ENCODE measurements at regions not wholly inside any gene's neighbourhood (a gene's known extent, or its start where the extent isn't known, plus 50 kb on each side); places are given as distances from the start of the nearest gene placed in this dataset.

DNA sequence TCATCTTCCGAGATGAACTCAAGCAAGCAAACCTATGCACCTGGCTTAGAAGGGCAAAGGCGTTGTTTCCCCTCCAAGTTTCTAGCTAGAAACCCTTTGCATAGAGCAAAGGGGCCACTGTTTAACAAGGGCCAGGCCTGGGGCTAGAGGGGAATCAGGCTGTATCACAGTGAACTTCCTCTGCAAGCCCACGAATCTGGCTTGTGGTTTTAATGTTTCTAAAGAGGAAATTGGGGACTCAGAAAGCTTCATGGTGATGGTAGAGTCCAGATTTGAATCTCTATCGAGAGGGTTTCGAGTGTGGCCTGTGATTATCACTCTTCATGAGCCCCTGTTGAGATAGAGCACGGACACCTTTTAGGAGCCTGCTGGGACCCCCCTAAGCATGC lies 189.9 kb downstream of the VRK1 start:
- H3K9me3 ChIP-seq (ENCODE audit: control insufficient read depth, low read length) = no peaks in the 10 kb centered on the region
- no peak overlapping the region for H3K4me3 ChIP-seq (ENCODE audit: low read length)
- H3K9ac ChIP-seq (ENCODE audit: low read length) = no peak overlapping the region
- H3K4me1 ChIP-seq (ENCODE audit: control insufficient read depth, insufficient read depth, low read length) = no peaks in the 10 kb centered on the region
- no peaks in the 10 kb centered on the region for H3K27me3 ChIP-seq (ENCODE audit: control insufficient read depth, insufficient read depth, low read length)
- H3K36me3 ChIP-seq (ENCODE audit: control insufficient read depth, insufficient read depth, low read length) = no peaks in the 10 kb centered on the region

DNA sequence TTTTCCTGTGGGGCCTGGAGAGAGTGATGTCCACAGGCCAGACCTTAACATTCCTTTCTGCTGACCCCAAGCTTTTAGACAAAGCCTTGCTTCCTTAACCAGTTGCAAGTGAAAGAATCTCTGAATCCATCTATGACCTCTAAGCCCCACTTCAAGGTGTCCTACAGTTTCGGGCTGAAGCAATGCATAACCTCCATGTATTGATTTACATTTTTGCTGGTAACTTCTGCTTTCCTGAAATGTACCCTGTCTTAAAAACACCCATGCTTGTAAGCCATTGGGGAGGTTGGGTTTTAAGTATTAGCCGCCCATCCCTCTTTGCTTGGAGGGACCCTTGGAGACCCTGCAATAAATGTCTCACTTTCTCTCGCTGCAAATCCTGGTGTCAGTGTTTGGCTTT lies 190.6 kb downstream of the VRK1 start:
- Histone ChIP-seq H3K9ac (ENCODE audit: low read length) (no peak overlapping the region), H3K4me1 (ENCODE audit: control insufficient read depth, insufficient read depth, low read length) (no peaks in the 10 kb centered on the region), H3K36me3 (ENCODE audit: control insufficient read depth, insufficient read depth, low read length) (no peaks in the 10 kb centered on the region), H3K9me3 (ENCODE audit: control insufficient read depth, low read length) (no peaks in the 10 kb centered on the region), H3K4me3 (ENCODE audit: low read length) (no peak overlapping the region), H3K27me3 (ENCODE audit: control insufficient read depth, insufficient read depth, low read length) (no peaks in the 10 kb centered on the region)

DNA sequence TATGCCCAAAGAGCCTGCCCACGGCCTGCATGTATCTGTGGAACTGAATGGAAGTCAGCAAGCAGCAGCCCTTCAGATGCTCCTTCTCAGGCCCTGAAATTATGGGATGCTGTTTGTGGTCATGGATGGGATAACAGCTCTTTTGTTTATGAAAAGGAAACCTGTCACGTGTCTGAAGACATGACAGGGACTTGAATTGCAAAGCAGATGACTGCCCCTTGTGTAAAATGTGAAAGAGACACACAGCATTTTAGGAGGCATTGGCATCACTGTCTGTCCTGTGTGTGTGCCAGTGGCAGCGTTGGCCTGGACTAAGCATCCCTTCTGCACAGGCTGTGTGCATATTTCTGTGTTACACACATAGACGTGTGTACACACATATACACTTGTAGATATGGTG lies 192.1 kb downstream of the VRK1 start:
- H3K9me3 ChIP-seq (ENCODE audit: control insufficient read depth, low read length) = no peaks in the 10 kb centered on the region
- H3K36me3 ChIP-seq (ENCODE audit: control insufficient read depth, insufficient read depth, low read length) = no peaks in the 10 kb centered on the region
- no peak overlapping the region for H3K4me3 ChIP-seq (ENCODE audit: low read length)
- no peaks in the 10 kb centered on the region for H3K4me1 ChIP-seq (ENCODE audit: control insufficient read depth, insufficient read depth, low read length)
- H3K27me3 ChIP-seq (ENCODE audit: control insufficient read depth, insufficient read depth, low read length) = no peaks in the 10 kb centered on the region
- H3K9ac ChIP-seq (ENCODE audit: low read length) = no peak overlapping the region

DNA sequence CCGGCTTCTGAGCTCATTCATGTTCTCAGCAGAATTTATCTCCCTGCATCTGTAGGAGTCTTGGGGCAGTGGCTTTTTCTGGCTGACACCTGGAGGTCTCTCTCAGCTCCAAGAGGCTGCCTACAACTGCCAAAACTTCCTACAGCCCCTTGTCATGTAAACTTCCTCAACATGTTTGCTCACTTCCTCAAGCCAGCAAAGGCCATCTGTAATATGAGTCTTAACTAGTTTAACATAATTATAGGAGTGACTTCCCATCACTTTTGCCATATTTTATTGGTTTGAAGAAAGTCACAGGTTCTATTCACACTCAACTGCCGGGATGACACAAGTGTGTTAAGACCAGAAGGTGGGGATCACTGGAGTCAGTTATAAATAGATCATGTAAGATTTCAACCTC lies 194.0 kb downstream of the VRK1 start:
- Histone ChIP-seq H3K4me1 (ENCODE audit: control insufficient read depth, insufficient read depth, low read length) (no peaks in the 10 kb centered on the region), H3K27me3 (ENCODE audit: control insufficient read depth, insufficient read depth, low read length) (no peaks in the 10 kb centered on the region)

DNA sequence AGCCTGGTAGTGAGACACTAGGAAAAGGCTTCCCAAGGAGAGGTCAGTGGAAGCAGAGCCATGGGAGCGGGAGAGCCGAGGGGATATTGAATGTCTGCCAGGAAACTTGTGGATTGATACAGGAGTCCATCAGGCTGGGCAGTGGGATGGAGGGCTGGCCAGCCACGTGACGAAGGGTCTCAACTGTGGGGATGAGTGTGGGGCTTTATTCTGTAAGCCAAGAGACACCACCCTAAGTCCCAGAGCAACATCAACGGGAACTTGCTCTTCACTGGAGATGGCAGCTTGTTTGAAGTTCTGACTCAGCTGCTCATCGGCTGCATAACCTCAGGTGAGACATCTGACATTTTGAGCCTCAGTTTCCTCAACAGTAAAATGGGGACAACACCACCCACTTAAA lies 197.8 kb downstream of the VRK1 start:
- Histone ChIP-seq H3K4me1 (ENCODE audit: control insufficient read depth, insufficient read depth, low read length) (no peaks in the 10 kb centered on the region), H3K9ac (ENCODE audit: low read length) (no peak overlapping the region), H3K36me3 (ENCODE audit: control insufficient read depth, insufficient read depth, low read length) (no peaks in the 10 kb centered on the region), H3K9me3 (ENCODE audit: control insufficient read depth, low read length) (no peaks in the 10 kb centered on the region), H3K4me3 (ENCODE audit: low read length) (no peak overlapping the region), H3K27me3 (ENCODE audit: control insufficient read depth, insufficient read depth, low read length) (no peaks in the 10 kb centered on the region)

More for the DNA sequence above, 194.0 kb downstream of the VRK1 start:
- H3K36me3 ChIP-seq (ENCODE audit: control insufficient read depth, insufficient read depth, low read length) = no peaks in the 10 kb centered on the region
- no peak overlapping the region for H3K4me3 ChIP-seq (ENCODE audit: low read length)
- H3K9ac ChIP-seq (ENCODE audit: low read length) = no peak overlapping the region
- H3K9me3 ChIP-seq (ENCODE audit: control insufficient read depth, low read length) = no peaks in the 10 kb centered on the region

GRCh38 chr14:96997269-96997668 lies 200.1 kb downstream of the VRK1 start:
- no peaks in the 10 kb centered on the region for H3K36me3 ChIP-seq (ENCODE audit: control insufficient read depth, insufficient read depth, low read length)
- H3K4me1 ChIP-seq (ENCODE audit: control insufficient read depth, insufficient read depth, low read length) = no peaks in the 10 kb centered on the region
- no peaks in the 10 kb centered on the region for H3K9me3 ChIP-seq (ENCODE audit: control insufficient read depth, low read length)
- H3K4me3 ChIP-seq (ENCODE audit: low read length) = no peak overlapping the region
- H3K27me3 ChIP-seq (ENCODE audit: control insufficient read depth, insufficient read depth, low read length) = no peaks in the 10 kb centered on the region
- no peak overlapping the region for H3K9ac ChIP-seq (ENCODE audit: low read length)

- Histone ChIP-seq H3K4me3 (ENCODE audit: low read length) (no peak overlapping the region), H3K27me3 (ENCODE audit: control insufficient read depth, insufficient read depth, low read length) (no peaks in the 10 kb centered on the region), H3K36me3 (ENCODE audit: control insufficient read depth, insufficient read depth, low read length) (no peaks in the 10 kb centered on the region), H3K4me1 (ENCODE audit: control insufficient read depth, insufficient read depth, low read length) (no peaks in the 10 kb centered on the region), H3K9ac (ENCODE audit: low read length) (no peak overlapping the region), H3K9me3 (ENCODE audit: control insufficient read depth, low read length) (no peaks in the 10 kb centered on the region)
Observed at GRCh38 chr14:96997996-96998395, 200.8 kb downstream of the VRK1 start.

DNA sequence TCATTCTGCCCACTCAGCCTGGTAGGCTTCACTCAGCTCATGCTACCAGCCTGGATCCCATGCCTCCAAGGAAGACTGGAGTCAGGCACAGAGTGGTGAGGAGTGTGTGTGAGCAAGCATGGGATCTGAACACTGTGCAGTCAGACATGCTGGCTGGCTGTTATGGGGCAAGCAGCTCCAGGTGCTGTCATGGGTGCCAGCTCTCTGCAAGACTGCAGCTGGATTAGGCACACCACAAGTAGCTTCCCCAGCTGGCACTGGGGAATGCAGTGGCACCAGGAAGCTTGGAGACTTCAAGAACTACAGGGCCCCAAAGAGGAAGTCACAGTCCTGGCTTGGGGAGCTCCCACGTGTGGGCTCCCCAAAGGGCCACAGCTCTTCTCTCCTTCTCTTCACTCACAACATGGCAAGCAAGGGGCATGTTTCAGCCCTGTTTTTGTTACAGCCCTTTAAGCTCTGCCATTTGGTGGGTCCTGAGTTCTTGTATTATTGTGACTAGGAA lies 202.5 kb downstream of the VRK1 start:
- Histone ChIP-seq H3K4me3 (ENCODE audit: low read length) (no peak overlapping the region), H3K9me3 (ENCODE audit: control insufficient read depth, low read length) (no peaks in the 10 kb centered on the region), H3K9ac (ENCODE audit: low read length) (no peak overlapping the region), H3K27me3 (ENCODE audit: control insufficient read depth, insufficient read depth, low read length) (no peaks in the 10 kb centered on the region), H3K36me3 (ENCODE audit: control insufficient read depth, insufficient read depth, low read length) (no peaks in the 10 kb centered on the region), H3K4me1 (ENCODE audit: control insufficient read depth, insufficient read depth, low read length) (no peaks in the 10 kb centered on the region)

DNA sequence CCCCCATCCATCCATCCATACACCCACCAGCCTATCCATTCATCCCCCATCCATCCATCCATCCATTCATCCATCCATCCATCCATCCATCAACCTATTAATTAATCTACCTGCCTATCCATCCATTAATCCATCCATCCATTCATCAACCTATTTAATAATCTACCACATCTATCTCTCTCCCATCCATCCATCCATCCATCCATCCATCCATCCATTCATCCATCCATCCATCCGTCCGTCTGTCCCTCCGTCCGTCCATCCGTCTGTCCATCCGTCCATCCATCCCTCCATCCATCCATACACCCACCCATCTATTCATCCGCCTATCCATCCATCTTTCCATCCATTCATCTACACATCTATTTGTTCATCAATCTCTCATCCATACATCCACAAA lies 205.3 kb downstream of the VRK1 start:
- Histone ChIP-seq H3K4me3 (ENCODE audit: low read length) (no peak overlapping the region), H3K27me3 (ENCODE audit: control insufficient read depth, insufficient read depth, low read length) (no peaks in the 10 kb centered on the region), H3K9me3 (ENCODE audit: control insufficient read depth, low read length) (no peaks in the 10 kb centered on the region), H3K4me1 (ENCODE audit: control insufficient read depth, insufficient read depth, low read length) (no peaks in the 10 kb centered on the region), H3K36me3 (ENCODE audit: control insufficient read depth, insufficient read depth, low read length) (no peaks in the 10 kb centered on the region), H3K9ac (ENCODE audit: low read length) (no peak overlapping the region)

DNA sequence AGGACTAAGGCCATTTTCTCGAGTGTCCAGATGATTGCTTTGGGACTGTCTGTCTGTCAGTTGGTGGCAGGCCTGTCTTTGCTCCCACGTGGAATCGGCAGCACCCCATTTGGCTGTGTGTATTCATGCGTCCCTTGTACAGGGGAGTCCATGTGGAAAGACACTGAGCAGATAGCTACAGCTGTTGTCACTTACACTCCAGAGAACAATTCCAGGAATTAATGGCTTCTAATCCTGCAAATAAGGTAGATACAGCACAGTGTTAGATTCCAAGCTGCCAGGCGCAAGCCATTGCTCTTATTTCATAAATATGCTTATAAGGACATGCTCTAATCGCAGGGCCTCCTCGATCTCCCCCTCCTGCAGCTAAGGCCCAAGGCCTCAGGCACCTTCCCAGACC lies 208.8 kb downstream of the VRK1 start:
- Histone ChIP-seq H3K4me3 (ENCODE audit: low read length) (no peak overlapping the region), H3K9me3 (ENCODE audit: control insufficient read depth, low read length) (no peaks in the 10 kb centered on the region), H3K9ac (ENCODE audit: low read length) (no peak overlapping the region), H3K4me1 (ENCODE audit: control insufficient read depth, insufficient read depth, low read length) (no peaks in the 10 kb centered on the region), H3K27me3 (ENCODE audit: control insufficient read depth, insufficient read depth, low read length) (no peaks in the 10 kb centered on the region), H3K36me3 (ENCODE audit: control insufficient read depth, insufficient read depth, low read length) (no peaks in the 10 kb centered on the region)

DNA sequence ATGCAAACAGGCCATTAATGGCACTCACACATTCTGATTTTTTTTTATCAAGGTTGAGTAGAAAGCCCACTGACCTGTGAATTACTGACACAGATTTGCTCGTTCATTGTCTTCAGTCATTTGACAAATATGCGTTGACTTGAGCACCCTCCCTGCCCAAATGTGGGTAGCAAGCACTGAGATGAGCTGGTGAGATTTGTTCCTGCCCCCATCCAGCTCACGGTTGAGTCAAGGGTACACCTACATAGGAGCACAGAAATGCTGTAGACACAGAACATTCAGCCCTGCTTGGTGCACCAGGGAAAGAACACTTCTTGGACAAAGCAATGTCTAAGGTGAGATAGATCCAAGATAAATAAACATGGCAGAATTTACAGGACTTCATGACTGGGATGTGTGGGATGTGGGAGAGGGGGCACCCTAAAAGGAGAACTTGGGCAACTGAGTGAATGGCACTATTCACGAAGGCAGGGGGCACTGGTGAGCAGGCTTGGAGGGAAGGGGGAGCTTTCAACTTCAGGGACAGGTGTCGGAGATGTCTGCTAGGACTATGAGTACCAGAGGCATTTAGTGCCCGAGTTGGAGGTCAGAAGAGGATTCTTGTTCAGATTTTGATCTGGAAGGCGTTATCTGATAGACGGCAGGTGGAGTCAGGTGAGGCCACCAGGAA lies 213.4 kb downstream of the VRK1 start:
- Histone ChIP-seq H3K4me1 (ENCODE audit: control insufficient read depth, insufficient read depth, low read length) (no peaks in the 10 kb centered on the region), H3K9me3 (ENCODE audit: control insufficient read depth, low read length) (no peaks in the 10 kb centered on the region), H3K27me3 (ENCODE audit: control insufficient read depth, insufficient read depth, low read length) (no peaks in the 10 kb centered on the region), H3K4me3 (ENCODE audit: low read length) (no peak overlapping the region), H3K9ac (ENCODE audit: low read length) (no peak overlapping the region), H3K36me3 (ENCODE audit: control insufficient read depth, insufficient read depth, low read length) (no peaks in the 10 kb centered on the region)

GRCh38 chr14:97013878-97014277 lies 216.7 kb downstream of the VRK1 start:
- Histone ChIP-seq H3K27me3 (ENCODE audit: control insufficient read depth, insufficient read depth, low read length) (no peaks in the 10 kb centered on the region), H3K9me3 (ENCODE audit: control insufficient read depth, low read length) (no peaks in the 10 kb centered on the region), H3K9ac (ENCODE audit: low read length) (no peak overlapping the region), H3K4me1 (ENCODE audit: control insufficient read depth, insufficient read depth, low read length) (no peaks in the 10 kb centered on the region), H3K4me3 (ENCODE audit: low read length) (no peak overlapping the region), H3K36me3 (ENCODE audit: control insufficient read depth, insufficient read depth, low read length) (no peaks in the 10 kb centered on the region)

DNA sequence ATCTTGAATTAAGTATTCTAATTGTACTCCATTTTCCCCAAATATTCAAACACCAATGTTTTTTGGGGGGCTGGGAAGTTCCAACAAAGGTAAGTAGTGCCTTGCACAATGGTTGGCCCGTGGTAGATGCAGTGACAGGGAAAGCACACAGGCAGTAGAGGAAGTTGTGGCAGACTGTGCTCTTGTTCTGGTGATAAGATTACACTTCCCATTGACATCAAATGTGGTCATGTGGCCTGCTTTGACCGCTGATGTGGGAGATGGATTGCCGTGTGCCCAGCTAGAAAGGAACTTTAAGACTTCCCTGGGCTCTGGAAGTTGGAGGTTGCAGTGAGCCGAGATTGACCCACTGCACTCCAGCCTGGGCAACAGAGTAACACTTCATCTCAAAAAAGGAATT lies 223.8 kb downstream of the VRK1 start:
- no peaks in the 10 kb centered on the region for H3K9me3 ChIP-seq (ENCODE audit: control insufficient read depth, low read length)
- peaks cover 5% of the 10 kb centered on the region for H3K27me3 ChIP-seq (ENCODE audit: control insufficient read depth, insufficient read depth, low read length)
- H3K9ac ChIP-seq (ENCODE audit: low read length) = no peak overlapping the region
- no peaks in the 10 kb centered on the region for H3K4me1 ChIP-seq (ENCODE audit: control insufficient read depth, insufficient read depth, low read length)
- H3K4me3 ChIP-seq (ENCODE audit: low read length) = no peak overlapping the region
- H3K36me3 ChIP-seq (ENCODE audit: control insufficient read depth, insufficient read depth, low read length) = no peaks in the 10 kb centered on the region

Data from mucosa of stomach (tissue), 1 donor.